SHP77 treated with DMSO at 0.1 percent for 48 hours (cell line): ENCODE measurements at regions not wholly inside any gene's neighbourhood (a gene's known extent, or its start where the extent isn't known, plus 50 kb on each side); places are given as distances from the start of the nearest gene placed in this dataset.
"Not testable (repeated sequence)": the region's sequence is repeated elsewhere in the genome, so short reads cannot be mapped to it uniquely, and the experiment has no call there.

ENCODE experiments used
- DNase-seq: peaks from one replicate; lab custom pipeline; 2025; lab: John Stamatoyannopoulos, UW

DNA sequence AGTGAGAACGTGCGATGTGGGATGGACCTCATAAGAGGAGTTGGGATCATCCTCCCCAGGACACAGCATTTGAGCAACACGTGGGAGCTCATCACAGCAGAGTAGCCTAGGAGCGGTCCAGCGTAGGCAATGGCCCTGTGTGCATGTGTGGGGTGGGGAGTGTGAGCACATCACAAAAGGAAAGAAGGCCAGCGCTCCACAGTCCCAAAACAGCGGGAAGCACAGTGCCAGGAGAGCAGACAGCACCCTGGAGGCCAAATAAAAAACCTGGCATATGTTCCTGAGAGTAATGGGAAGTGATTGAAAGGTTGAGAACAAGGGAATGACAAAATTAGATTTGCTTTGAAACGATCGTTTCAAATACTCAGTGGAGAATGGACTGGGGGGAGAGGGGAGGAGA lies 226.0 kb downstream of the C7orf25 start:
- DNase-seq = no peak

DNA sequence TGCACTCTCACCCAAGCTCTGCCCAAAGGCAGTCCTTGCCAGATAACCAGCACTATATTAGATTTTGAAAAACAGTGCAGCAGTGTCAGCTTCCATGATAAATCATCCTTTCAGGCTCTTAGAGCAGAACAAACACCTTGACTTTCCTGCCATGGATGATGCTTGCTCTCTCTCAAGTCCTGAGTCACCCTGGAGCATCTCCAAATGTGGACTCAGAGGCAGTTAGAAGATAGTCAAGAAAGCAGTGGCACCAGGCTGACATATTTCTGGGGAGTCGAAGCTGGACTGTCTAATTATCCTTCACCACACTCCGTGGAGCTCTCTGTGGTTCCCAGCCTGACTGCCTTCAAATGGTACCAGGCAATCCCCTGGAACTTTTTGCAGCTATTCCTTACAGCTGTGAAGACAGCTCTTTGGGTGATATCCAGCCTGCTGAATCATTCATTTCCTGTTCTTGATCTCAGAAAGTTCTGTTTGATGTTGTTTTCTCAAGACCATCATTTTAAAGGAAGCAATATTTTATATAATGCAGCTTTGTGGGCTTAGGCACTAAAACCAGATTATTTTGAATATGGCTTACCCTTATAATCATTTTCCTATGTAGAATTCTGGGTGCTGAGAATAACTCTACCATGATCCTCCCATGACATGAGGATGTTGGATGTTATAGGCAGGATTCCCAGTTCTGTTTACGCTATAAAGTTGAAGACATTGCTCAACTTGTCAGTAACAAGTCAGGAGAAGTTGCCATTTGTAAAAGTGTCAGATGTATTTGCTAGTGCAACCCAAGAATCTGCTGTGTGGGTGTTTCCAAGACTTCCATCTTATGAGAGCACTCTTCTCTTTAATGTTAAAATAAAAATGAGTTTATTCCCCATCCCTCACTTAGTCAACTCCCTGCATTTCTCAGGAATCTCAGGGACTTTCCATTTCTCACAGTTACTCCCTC lies 233.8 kb downstream of the C7orf25 start:
- DNase-seq = no peak

DNA sequence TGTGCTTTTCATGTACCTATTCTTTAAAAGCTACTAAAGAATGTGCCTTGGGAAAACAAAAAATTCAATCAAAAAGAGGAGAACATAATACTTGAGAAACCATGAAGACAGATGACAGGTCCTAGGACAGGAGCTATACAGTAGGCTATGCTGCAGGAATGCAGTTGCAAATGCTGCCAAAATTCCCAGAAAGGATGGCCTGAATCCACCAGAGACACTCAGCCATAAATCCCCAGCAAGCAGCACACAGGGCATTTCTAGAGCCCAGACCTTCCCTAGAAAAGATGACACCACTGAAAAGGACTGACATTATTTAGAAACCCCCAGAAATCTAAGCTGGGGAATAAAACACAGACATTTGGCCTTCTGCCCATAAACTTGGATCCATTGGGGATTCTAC lies 237.3 kb downstream of the C7orf25 start:
- no peak for DNase-seq

DNA sequence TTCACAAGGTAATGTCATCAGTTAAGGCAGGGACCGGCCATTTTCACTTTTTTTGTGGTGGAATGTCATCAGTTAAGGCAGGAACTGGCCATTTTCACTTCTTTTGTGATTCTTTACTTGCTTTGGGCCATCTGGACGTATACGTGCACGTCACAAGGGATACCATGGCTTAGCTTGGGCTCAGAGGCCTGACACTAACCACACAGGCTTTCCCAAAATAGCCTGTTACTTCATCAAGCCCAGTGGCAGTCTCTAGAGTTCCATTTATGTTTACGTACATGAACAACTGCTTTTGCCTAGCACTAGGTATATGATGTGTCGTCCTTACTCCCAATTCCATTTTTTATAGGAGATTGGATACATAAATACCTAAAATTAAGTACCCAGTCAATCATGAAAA lies 237.9 kb downstream of the C7orf25 start:
- DNase-seq = no peak

DNA sequence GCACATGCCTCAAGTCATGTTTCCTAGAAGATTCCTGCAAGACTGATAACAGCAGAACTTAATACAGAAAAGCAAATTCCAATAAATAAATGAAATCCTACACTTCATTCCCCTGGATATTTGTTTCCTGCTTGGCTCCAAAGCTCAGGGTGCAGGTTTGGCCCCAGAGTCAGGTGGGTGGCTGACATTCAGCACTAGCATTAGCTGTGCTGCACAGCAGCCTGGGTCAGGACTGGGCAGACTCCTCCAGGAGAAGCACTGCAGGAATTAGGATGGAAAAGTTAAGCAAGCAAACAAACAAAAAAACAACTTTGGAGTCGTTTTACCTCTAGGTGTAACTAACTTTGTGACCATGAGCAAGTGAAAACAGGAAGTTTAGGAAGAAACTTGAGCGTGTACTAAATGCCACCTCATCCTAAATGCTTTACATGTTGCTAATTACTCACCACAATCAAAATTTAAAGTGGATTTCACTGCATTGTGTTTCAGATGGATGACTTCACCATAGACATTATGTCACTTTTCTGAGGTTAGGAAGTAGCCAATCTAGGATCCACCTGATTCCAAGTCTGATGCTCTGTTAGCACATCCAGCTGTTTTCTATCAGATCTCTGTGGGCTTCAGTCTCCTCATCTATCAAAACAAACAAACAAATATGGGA lies 239.4 kb downstream of the C7orf25 start:
- no peak for DNase-seq

DNA sequence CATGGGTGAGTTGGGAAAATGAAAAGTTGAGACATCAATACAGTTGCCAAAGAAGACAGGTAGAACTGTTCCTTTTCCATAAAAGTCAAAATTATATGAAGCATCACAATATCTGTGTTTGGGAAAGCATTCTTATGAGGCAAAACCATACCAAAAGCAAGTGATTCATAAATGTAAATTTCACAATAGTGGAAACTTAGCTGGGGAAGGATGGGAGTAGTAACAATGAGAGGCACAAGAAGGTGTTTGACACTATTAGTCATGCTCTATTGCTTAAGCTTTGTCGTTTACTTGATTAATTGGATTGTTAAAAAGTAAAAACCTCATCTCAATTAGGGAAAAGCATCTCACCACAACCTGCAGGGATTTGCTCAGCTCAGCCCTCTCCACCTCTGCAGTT lies 240.2 kb downstream of the C7orf25 start:
- no peak for DNase-seq

DNA sequence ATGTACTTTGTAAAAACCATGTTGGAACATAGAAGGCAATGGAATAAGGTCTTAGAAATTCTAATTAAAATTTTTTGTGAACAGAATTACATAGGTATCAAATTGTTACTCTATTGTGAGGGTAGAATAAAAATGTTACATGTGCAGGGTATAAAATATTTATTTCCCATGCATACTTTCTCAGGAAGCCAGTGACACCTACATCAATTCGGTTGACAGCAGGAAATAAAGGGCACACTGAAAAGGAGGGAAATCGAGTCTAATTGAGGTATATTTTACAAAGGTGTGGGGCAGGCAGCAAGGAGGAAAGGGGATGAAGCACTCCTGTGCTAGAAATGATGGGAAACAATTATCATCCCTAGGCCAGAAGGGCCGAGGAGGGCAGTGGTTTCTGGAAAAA lies 244.9 kb downstream of the C7orf25 start:
- DNase-seq = no peak

DNA sequence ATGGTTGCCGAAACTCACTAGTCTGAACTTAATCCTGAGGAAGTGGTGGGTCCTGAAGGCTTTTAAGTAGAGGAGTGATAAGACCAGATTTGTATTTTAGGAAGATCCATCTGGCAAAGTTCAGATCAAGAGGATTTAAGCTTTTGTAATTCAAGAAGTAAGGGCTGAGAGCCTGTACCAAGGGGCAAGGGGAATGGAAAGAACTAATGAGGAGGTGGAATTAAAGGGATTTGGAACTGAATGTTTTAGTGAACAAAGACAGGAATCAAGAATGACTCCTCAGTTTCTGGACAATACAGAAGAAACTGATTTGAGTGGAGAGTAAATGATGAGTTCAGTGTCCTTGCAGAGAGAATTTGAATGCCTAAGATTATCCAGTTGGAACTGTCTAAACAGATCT lies 249.0 kb downstream of the C7orf25 start:
- DNase-seq = no peak

DNA sequence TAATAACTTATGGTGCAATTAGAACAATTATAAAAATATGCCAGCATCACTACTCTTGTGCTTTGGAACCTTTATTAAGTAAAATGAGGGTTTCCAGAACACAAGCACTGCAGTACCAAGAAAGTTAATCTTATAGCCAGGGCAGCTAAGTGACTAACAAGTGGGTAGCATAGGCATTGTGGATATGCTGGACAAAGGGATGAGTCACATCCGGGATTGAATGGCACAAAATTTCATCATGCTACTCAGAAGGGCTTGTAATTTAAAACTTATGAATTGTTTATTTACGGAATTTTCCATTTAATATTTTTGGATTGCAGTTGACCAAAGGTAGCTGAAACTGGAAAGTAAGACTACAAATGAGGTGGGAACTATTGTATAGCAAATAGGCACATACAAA lies 250.6 kb downstream of the C7orf25 start:
- no peak for DNase-seq

DNA sequence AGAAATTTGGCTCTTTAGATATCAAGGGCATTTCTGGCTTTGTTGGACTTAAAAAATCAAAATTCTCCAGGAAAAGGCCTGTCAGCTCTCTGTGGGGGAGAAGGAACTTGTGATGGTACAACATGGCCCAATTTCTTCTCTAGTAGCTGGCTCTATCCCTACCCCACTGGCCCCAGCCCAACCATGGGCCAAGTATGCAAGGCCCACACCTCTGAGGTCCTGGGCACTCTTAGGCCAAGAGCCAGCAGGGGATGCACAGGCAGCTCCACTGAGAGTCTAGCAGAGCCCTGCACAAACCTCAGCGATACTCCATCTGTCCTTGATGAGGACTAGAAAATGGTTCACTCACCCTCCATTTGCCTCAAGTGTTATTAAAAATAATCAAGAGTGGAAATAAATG lies 261.2 kb downstream of the C7orf25 start:
- DNase-seq = no peak

DNA sequence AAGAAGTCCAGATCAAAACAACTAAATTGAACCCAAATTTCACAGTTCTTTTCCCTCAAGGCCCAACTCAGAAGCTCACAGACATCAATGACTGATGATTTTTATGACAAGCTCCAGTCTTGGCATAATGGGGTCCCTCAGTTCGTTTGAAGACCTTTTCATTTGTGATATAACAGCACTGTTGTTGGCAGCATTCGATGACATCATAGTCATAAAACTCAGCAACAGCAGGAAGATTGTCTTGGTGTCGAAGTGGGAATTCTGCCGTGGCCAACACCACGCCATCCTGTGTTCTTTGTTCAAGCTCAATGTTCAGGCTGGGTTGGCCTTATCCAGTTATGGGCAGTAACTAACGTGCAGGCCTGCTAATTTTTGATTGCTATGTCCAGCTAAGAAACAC lies 261.7 kb downstream of the C7orf25 start:
- DNase-seq = no peak

DNA sequence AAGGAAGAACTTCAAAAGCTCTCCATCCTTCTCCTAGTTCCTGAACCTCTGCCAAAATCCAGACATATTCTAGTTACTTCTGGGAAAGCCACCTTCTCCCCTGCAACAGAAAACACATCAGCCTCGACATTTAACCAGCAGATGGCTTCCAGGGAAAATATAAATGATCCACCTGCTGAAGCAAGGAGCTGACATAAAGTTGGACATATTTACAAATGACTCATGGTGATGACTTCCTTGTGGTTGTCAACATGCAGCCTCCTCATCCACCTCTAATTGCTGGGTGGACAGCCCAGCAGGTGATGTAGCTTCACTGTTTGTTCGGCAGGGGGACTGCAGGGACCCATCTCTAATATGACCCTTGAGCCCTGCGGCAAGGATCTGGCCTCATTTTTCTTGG lies 266.0 kb downstream of the C7orf25 start:
- peak; percentile 54 for DNase-seq

DNA sequence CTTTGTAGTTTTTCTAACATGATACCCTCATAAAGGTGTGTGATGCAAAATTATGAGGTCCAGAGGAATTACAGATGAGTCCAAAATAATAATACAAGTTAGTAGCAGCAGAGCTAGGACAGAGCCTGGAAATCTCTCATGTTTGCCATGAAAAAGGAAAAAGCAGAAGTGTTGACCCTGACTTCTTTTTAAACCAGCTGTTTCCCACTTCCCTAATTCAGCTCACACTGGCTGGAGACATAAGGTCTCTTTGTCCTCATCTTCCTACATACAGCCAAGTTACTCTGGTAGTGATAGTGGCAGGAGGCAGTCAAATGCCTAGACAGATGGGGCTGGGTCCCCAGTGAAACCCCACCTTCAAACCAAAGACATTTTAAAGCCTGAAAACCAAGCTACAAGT lies 269.2 kb downstream of the C7orf25 start:
- no peak for DNase-seq

DNA sequence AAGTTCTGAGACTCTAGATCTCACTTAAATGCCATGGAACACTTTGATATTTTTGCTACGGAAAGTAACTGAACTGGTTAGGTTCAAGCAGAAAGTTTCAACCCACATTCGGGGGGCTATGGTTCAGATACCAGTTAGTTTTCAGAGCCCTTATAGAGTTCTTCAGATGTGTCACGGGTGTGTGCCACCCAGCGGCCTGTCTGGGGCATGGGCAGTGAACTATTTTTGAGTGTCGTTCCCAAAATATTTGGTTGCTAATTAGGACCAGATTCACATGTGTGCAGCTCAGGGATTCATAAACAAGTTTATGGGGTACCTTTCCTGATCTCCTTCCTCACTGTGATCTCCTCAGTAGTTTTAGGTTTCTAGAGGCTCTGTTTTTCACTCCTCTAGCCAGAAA lies 271.9 kb downstream of the C7orf25 start:
- DNase-seq = no peak

DNA sequence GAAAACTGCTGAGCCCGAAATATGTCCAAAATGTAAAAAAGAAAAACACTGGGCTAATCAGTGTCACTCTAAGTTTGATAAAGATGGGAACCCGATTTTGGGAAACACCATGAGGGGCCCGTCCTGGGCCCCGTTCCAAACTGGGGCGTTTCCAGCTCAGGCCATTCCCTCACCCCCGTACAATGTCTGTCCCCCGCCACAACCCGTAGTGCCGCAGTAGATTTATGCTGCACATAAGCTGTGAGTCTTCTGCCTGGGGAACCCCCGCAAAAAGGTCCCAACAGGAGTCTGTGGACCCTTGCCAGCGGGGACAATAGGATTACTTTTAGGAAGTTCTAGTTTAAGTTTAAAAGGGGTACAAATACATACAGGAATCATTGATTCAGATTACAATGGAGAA lies 275.5 kb downstream of the C7orf25 start:
- not testable (repeated sequence) for DNase-seq

DNA sequence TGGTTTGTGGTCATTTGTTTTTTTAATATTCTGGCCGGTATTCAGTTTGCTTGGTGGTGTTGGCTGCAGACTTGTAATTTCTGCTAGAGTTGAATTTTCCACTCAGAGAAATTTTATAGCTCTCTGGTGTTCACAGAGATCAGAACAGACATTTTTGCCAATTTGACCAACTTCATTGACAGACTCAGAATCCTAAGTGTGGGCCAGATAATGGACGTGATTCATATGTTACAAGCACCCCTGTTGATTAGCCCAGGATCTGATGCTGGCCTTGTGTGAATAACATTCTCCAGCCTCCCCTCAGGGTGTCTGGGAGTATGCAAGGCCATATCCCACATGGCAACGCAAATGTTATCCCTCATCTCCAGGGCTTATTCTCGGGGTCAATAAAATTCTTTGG lies 283.8 kb downstream of the C7orf25 start:
- DNase-seq = no peak

DNA sequence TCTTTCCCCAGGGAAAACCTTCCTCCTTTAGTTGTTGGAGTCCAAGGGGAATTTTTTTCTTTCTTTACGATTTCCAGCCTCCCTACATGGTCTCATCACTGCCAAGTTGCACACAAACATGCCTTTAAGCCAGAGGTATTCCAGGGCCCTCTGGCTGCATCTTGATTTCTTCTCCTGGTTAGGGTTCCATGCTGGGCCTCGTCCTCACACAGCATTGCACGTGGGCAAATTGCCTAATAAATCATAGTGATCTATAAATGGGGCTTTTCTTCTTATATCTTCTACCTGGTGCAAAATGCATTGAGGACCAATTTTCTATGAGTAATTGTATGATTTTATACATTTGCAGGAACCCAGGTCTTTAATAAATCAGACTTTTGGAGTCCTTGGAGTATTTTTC lies 284.2 kb downstream of the C7orf25 start:
- DNase-seq = no peak

DNA sequence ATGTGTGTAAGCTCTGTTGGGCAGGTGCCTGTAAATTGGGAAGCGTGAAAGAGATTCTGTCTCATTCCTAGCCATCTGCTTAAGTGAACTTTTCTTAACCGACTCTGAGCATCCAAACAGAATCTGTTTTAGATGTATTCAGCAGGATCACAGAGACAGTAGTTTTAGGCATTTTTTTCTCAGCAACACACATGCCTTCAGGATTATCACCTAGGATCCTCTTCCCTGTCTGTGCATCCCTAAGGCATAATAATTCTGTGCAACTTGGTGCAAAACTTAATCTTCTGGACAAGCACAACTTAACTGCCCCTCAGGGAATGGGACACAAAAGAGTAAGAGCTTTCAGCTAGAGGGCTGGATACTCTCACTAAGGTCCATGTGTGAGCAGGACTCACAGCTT lies 284.8 kb downstream of the C7orf25 start:
- DNase-seq = no peak

DNA sequence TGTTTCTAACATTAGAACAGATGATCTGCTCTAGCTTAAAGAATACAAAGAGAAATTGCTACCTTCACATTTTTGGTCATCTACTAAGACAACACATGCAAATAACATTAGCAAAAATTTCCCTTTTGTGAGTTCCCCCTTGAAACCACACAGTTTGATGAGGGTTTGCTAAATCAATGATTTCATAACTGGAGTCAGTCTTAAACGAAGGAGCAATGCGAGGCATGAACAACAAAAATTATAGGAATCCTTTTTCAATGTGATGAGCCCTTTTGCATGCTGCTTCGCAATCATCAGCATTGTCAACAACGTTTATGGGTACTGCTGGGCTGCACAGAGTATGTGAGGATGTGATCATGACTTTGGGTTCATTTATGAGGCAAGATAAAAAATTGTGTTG lies 286.4 kb downstream of the C7orf25 start:
- no peak for DNase-seq

DNA sequence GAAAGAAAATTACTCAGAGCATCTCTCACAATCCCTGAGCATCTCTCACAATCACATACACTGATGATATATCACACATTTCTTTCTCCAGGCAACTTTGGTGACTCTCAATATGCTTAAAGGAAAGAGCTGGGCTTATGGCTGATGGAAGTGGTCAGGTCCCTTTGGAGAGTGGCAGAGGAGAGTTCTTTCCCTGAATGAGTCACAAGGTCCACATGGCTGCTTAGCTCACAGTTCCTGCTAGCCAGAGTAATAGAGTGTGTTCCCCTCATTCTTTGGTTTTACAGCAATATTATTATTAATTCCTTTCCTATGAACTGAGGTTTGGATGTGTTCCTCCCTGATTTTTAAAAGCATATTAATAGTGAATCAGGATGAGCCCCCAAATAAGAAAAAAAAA lies 287.4 kb downstream of the C7orf25 start:
- DNase-seq = no peak

DNA sequence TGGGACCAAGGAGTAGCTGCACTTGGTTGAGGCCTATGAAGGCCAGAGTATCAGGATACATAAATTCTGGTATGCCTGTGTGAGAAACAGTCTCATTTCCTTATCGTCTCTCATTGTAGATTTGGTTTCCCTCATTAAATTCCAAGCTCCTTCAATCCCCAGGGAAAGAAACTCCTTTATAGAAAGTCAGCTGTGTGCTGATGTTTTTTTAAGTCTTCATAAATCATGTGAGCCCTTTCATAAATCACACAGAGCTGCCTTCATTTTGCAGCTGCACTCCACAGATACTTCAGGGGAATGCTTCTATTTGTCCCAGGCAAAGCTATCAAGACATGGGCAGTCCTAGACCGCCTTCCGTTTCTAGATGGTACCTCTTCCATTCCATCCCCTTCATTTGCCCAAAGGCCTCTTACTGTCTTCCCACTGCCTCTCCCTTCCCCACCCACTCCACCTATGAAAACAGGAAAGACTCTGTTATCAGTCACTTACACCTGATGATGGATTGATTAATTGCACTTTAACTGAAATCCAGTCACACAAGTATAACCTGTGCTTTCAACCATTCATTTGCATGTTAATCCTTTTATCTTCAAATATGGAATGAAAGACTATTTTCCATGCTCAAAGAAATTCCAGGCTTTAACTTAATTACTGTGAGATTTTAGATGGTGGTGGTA lies 290.2 kb downstream of the C7orf25 start:
- DNase-seq = no peak

DNA sequence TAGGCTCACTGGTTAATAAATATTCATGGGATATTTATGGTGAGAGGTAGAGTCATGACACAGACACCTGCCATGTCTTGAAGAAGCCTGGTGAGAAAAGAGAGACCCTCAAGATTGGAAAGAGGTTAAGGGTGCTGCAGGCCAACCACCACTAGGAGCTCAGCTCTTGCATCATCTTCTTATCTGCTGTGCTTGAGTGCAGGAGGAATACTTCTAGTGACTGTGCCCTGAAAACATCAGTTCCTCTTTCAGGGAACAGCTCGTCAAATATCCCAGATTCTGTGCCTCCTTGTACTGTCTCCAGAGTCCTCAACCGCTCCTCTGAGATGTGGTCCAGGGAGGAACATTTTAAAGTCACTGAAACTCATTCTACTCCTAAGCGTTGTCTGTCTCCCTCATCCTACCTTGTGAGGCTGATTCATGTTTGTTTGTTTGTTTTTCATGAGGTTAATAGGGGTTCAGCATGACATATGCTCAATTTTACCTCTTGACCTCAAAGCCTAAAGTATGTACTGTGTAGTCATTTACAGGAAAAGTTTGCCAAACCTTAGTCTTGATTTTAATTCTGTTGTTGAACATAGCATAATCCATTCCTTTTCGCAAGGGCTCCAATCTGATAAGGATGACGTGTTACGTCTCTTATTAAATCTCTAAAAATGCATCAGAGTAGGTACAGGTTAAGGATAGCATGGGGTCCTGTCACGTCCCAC lies 293.1 kb downstream of the C7orf25 start:
- no peak for DNase-seq
